Endothelial cell (in vitro differentiated cells): ENCODE measurements at regions not wholly inside any gene's neighbourhood (a gene's known extent, or its start where the extent isn't known, plus 50 kb on each side); places are given as distances from the start of the nearest gene placed in this dataset.

Experiments
- DNase-seq: peaks from one replicate; pipeline ENCODE4 v3.0.0; 2021; ENCODE audit warnings: low spot score
- H3K27ac Mint-ChIP-seq: one replicate; pipeline ENCODE4 v1.8.0; 2021; ENCODE audit warnings: mixed read lengths, inconsistent platforms; ENCODE audit not compliant: unreplicated experiment
- H3K27me3 Mint-ChIP-seq: one replicate; pipeline ENCODE4 v1.8.0; 2021; ENCODE audit warnings: mild to moderate bottlenecking, moderate library complexity, mixed read lengths, inconsistent platforms; ENCODE audit not compliant: unreplicated experiment
- H3K36me3 Mint-ChIP-seq: one replicate; pipeline ENCODE4 v1.8.0; 2021; ENCODE audit warnings: mild to moderate bottlenecking, low read depth, mixed read lengths, inconsistent platforms; ENCODE audit not compliant: unreplicated experiment
- H3K4me1 Mint-ChIP-seq: one replicate; pipeline ENCODE4 v1.8.0; 2021; ENCODE audit warnings: mild to moderate bottlenecking, mixed read lengths, inconsistent platforms; ENCODE audit not compliant: unreplicated experiment
- H3K4me3 Mint-ChIP-seq: one replicate; pipeline ENCODE4 v1.8.0; 2021; ENCODE audit warnings: mild to moderate bottlenecking, mixed read lengths, inconsistent platforms; ENCODE audit not compliant: unreplicated experiment
- H3K9me3 Mint-ChIP-seq: one replicate; pipeline ENCODE4 v1.8.0; 2021; ENCODE audit warnings: mixed read lengths, inconsistent platforms; ENCODE audit not compliant: unreplicated experiment
- TF ChIP-seq, protein P1 (sequence below): fragments of 200-600 bp; sonication (generic); IDR thresholded peaks from one replicate; pipeline ENCODE4 v1.5.0; 2021; ENCODE audit warnings: antibody characterized with exemption; ENCODE audit not compliant: unreplicated experiment

DNA sequence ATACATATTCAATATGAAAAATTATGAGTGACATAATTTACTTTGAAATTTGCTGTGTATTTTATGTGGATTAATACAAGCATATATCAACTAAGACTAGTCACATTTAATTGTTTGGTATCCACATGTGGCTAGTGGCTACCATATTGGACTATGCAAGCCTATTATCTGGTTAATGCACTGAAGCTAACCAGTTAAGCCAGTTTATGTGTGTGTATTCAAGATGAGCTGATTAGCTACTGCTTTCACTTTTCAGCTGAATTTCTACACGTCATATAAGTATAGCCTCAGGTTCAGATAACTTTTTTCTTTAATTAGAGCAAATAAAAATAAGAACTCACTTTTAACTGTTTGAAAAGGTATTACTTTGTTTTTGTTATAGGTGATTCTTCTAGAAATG is 903.7 kb downstream of the TFAP2A start:
- no peak overlapping the region for H3K4me3 Mint-ChIP-seq
- H3K36me3 Mint-ChIP-seq, result no peaks in the 10 kb centered on the region
- H3K27ac Mint-ChIP-seq, result no peak overlapping the region
- no peaks in the 10 kb centered on the region for H3K27me3 Mint-ChIP-seq
- TF ChIP-seq, protein P1, sequence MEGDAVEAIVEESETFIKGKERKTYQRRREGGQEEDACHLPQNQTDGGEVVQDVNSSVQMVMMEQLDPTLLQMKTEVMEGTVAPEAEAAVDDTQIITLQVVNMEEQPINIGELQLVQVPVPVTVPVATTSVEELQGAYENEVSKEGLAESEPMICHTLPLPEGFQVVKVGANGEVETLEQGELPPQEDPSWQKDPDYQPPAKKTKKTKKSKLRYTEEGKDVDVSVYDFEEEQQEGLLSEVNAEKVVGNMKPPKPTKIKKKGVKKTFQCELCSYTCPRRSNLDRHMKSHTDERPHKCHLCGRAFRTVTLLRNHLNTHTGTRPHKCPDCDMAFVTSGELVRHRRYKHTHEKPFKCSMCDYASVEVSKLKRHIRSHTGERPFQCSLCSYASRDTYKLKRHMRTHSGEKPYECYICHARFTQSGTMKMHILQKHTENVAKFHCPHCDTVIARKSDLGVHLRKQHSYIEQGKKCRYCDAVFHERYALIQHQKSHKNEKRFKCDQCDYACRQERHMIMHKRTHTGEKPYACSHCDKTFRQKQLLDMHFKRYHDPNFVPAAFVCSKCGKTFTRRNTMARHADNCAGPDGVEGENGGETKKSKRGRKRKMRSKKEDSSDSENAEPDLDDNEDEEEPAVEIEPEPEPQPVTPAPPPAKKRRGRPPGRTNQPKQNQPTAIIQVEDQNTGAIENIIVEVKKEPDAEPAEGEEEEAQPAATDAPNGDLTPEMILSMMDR, result no peak
- no peaks in the 10 kb centered on the region for H3K9me3 Mint-ChIP-seq
- DNase-seq, result no peak
- no peaks in the 10 kb centered on the region for H3K4me1 Mint-ChIP-seq

DNA sequence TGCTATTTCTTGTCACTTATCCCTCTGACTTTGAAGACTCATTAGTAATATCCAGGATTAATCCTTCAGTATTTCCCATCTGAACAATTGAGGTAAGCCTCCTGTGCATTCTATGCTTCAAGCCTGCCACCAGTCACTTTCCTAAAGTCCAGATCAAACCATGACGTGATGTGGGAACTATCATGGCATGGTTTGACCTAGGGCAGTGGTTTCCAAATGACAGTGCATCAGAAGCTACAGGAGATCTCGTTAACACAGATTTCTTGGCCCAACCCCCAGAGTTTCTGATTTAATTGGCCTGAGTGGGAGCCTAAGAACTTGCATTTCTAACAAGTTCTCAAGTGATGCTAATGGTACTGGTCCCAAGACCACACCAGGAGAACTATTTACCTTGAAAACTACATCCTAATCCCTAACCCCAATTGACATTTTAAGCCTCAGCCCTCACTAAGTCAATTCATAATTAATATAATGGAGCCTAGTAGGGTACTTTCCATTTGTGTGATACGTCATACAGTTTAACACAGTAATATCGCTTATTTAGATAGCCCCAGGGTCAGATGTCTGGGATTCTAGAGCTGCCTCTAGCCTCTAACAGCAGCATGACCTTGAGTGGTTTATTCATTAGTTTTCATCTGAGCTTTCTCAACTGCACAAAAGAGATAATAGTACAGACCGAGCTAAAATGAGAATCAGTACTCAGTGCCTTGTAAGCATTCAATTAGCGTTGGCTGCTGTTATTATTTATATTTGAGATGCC is 907.6 kb downstream of the TFAP2A start:
- DNase-seq, result no peak
- H3K4me3 Mint-ChIP-seq, result no peak overlapping the region
- H3K27me3 Mint-ChIP-seq, result no peaks in the 10 kb centered on the region
- H3K4me1 Mint-ChIP-seq, result peaks cover 6% of the 10 kb centered on the region
- no peak overlapping the region for H3K27ac Mint-ChIP-seq
- no peaks in the 10 kb centered on the region for H3K36me3 Mint-ChIP-seq
- no peaks in the 10 kb centered on the region for H3K9me3 Mint-ChIP-seq
- TF ChIP-seq, protein P1, result no peak

DNA sequence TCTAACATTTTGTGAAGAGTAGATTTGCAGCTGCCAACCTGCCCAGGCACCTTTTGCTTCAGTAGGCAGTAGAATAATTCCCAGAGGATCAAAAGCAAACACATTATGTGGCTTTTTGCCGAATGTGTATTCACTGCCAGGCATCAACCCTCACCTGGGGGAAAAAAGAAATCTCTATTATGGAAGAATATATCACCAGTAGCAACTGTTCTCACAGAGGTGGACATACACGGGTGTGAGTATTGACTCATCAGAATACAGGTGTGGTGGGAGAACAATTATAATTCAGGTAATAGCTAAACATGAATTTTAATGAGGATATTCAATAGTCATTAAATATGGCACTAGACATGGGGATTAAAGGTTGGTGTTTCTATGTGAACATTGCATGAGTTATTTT is 910.7 kb downstream of the TFAP2A start:
- no peak for DNase-seq
- H3K4me3 Mint-ChIP-seq, result no peak overlapping the region
- H3K4me1 Mint-ChIP-seq, result peaks cover 6% of the 10 kb centered on the region
- H3K27me3 Mint-ChIP-seq, result peaks cover 4% of the 10 kb centered on the region
- no peak overlapping the region for H3K27ac Mint-ChIP-seq
- H3K9me3 Mint-ChIP-seq, result no peaks in the 10 kb centered on the region
- TF ChIP-seq, protein P1, result no peak
- H3K36me3 Mint-ChIP-seq, result no peaks in the 10 kb centered on the region

DNA sequence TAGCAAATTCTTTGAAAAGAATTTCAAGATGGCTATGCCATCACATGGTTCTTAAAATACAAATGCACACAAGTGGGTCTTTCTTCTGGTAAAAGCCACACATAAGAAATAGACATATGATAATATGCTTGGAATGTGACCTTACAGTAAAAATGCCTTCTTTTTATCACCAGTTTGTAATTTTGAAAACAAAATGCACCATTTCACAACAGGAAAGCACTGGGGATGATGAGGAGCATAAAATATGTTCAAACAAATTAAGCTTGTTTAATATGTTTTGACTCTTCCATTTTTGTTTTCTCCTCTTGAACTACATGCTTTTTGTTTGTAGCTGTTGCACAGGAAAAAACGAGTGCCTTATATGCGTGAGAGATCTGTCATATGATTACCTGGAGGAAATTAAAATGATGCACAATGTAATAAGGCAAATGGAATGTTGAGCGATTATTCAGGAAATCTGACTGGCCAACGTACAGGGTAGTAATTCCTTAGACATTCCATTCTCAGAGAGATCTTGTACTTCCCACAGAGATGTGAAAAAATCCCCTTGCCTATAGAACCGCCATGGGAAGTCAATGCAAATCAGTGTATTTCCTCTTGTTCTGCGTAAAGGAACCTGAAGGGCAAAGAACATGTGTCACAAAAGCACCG is 911.6 kb downstream of the TFAP2A start:
- TF ChIP-seq, protein P1, result no peak
- H3K27ac Mint-ChIP-seq, result no peak overlapping the region
- H3K27me3 Mint-ChIP-seq, result peaks cover 4% of the 10 kb centered on the region
- H3K36me3 Mint-ChIP-seq, result no peaks in the 10 kb centered on the region
- H3K4me1 Mint-ChIP-seq, result peaks cover 6% of the 10 kb centered on the region
- H3K4me3 Mint-ChIP-seq, result no peak overlapping the region
- no peak for DNase-seq
- no peaks in the 10 kb centered on the region for H3K9me3 Mint-ChIP-seq

DNA sequence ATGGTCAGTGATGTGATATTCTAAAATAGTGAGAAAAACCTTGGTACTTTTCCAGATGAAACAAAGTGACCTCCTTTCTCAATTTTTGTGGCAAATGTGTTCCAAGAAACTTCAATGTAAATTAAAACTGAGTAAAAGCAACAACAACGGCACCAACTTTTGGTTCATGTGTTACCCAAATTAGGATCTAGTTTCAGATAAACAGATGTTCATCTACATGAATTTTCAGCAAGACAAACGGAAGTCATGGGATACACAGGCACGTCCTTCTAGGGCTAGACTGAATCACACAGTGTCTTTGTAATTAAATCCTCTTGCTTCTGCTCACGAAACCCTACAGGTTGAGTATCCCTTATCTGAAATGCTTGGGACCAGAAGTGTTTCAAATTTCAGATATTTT is 915.2 kb downstream of the TFAP2A start:
- no peaks in the 10 kb centered on the region for H3K9me3 Mint-ChIP-seq
- H3K4me1 Mint-ChIP-seq, result peaks cover 6% of the 10 kb centered on the region
- no peak overlapping the region for H3K4me3 Mint-ChIP-seq
- TF ChIP-seq, protein P1, result no peak
- H3K36me3 Mint-ChIP-seq, result no peaks in the 10 kb centered on the region
- peaks cover 4% of the 10 kb centered on the region for H3K27me3 Mint-ChIP-seq
- no peak overlapping the region for H3K27ac Mint-ChIP-seq
- DNase-seq, result no peak
